ENCODE measurements at regions not wholly inside any gene's neighbourhood (a gene's known extent, or its start where the extent isn't known, plus 50 kb on each side); places are given as distances from the start of the nearest gene placed in this dataset.
"Not testable (repeated sequence)": the region's sequence is repeated elsewhere in the genome, so short reads cannot be mapped to it uniquely, and the experiment has no call there.

- Histone ChIP-seq H3K4me3 (no peak overlapping the region), H3K27ac (no peak overlapping the region)
Observed at GRCh38 chrX:20727447-20727846, 460.7 kb upstream of the RPS6KA3 start.

GRCh38 chrX:20720954-20721626, 454.4 kb upstream of the RPS6KA3 start:
- Histone ChIP-seq H3K4me3 (no peak overlapping the region), H3K27ac (no peak overlapping the region)

- H3K27ac ChIP-seq = no peak overlapping the region
- H3K4me3 ChIP-seq = no peak overlapping the region
Observed at GRCh38 chrX:20718592-20719380, 452.1 kb upstream of the RPS6KA3 start.

GRCh38 chrX:20715176-20715575, 448.5 kb upstream of the RPS6KA3 start:
- Histone ChIP-seq H3K27ac (no peak overlapping the region), H3K4me3 (no peak overlapping the region)

GRCh38 chrX:20712811-20713210, 446.1 kb upstream of the RPS6KA3 start:
- no peak overlapping the region for H3K4me3 ChIP-seq
- H3K27ac ChIP-seq = no peak overlapping the region

- H3K4me3 ChIP-seq = no peak overlapping the region
- H3K27ac ChIP-seq = no peak overlapping the region
Observed at GRCh38 chrX:20711366-20711765, 444.7 kb upstream of the RPS6KA3 start.

- H3K27ac ChIP-seq = no peak overlapping the region
- H3K4me3 ChIP-seq = no peak overlapping the region
Observed at GRCh38 chrX:20693078-20693477, 426.4 kb upstream of the RPS6KA3 start.

- Histone ChIP-seq H3K4me3 (no peak overlapping the region), H3K27ac (no peak overlapping the region)
Observed at GRCh38 chrX:20686256-20686655, 419.5 kb upstream of the RPS6KA3 start.

GRCh38 chrX:20685652-20686051, 418.9 kb upstream of the RPS6KA3 start:
- Histone ChIP-seq H3K4me3 (no peak overlapping the region), H3K27ac (no peak overlapping the region)

- H3K4me3 ChIP-seq = no peak overlapping the region
- no peak overlapping the region for H3K27ac ChIP-seq
Observed at GRCh38 chrX:20681683-20682082, 415.0 kb upstream of the RPS6KA3 start.

GRCh38 chrX:20680998-20681397, 414.3 kb upstream of the RPS6KA3 start:
- Histone ChIP-seq H3K27ac (no peak overlapping the region), H3K4me3 (no peak overlapping the region)

- Histone ChIP-seq H3K4me3 (no peak overlapping the region), H3K27ac (no peak overlapping the region)
Observed at GRCh38 chrX:20672476-20672875, 405.8 kb upstream of the RPS6KA3 start.

GRCh38 chrX:20671746-20672145, 405.0 kb upstream of the RPS6KA3 start:
- not testable (repeated sequence) for H3K4me3 ChIP-seq, H3K27ac ChIP-seq

GRCh38 chrX:20670611-20671010, 403.9 kb upstream of the RPS6KA3 start:
- Histone ChIP-seq H3K4me3 (no peak overlapping the region), H3K27ac (no peak overlapping the region)

GRCh38 chrX:20668550-20668949, 401.8 kb upstream of the RPS6KA3 start:
- H3K27ac ChIP-seq = no peak overlapping the region
- no peak overlapping the region for H3K4me3 ChIP-seq

GRCh38 chrX:20666331-20666730, 399.6 kb upstream of the RPS6KA3 start:
- Histone ChIP-seq H3K4me3 (no peak overlapping the region), H3K27ac (no peak overlapping the region)

GRCh38 chrX:20665481-20665880, 398.8 kb upstream of the RPS6KA3 start:
- Histone ChIP-seq H3K4me3 (no peak overlapping the region), H3K27ac (no peak overlapping the region)

- Histone ChIP-seq H3K4me3 (no peak overlapping the region), H3K27ac (no peak overlapping the region)
Observed at GRCh38 chrX:20664774-20665173, 398.1 kb upstream of the RPS6KA3 start.

GRCh38 chrX:20664131-20664530, 397.4 kb upstream of the RPS6KA3 start:
- H3K4me3 ChIP-seq = no peak overlapping the region
- H3K27ac ChIP-seq = no peak overlapping the region

- Histone ChIP-seq H3K4me3 (no peak overlapping the region), H3K27ac (no peak overlapping the region)
Observed at GRCh38 chrX:20663336-20663735, 396.6 kb upstream of the RPS6KA3 start.

GRCh38 chrX:20656721-20657120, 390.0 kb upstream of the RPS6KA3 start:
- Histone ChIP-seq H3K4me3 (no peak overlapping the region), H3K27ac (no peak overlapping the region)
